ENCODE measurements at regions not wholly inside any gene's neighbourhood (a gene's known extent, or its start where the extent isn't known, plus 50 kb on each side); places are given as distances from the start of the nearest gene placed in this dataset.

GRCh38 chrX:4238916-4239315, 525.5 kb upstream of the PRKX start:
- WGBS, 2 donors: 77 to 80% methylated on average over 3 of the region's 3 CpGs
- no peak for DNase-seq (ENCODE audit: low spot score in 2 of 2)
- intact Hi-C loops (cut with DNase I; ENCODE audit: low total_unique reads): no loop called here
- TF ChIP-seq POLR2A (IDR thresholded peaks at IDR 0.05): no peak
- H3K4me3 ChIP-seq (ENCODE audit: low read depth, poor library complexity, severe bottlenecking): no peak overlapping the region

GRCh38 chrX:4225086-4225485, 511.6 kb upstream of the PRKX start:
- 8 to 14% methylated on average over 2 of the region's 2 CpGs for WGBS, 2 donors
- no peak overlapping the region for H3K4me3 ChIP-seq (ENCODE audit: low read depth, poor library complexity, severe bottlenecking)
- intact Hi-C loops (cut with DNase I; ENCODE audit: low total_unique reads): no loop called here
- DNase-seq (ENCODE audit: low spot score in 2 of 2): no peak
- TF ChIP-seq CTCF (IDR thresholded peaks at IDR 0.05) (no peak), POLR2A (IDR thresholded peaks at IDR 0.05) (no peak)

- WGBS, 2 donors: 37 to 47% methylated on average over 3 of the region's 3 CpGs
- H3K4me3 ChIP-seq (ENCODE audit: low read depth, poor library complexity, severe bottlenecking): no peak overlapping the region
- no peak for DNase-seq (ENCODE audit: low spot score in 2 of 2)
- intact Hi-C loops (cut with DNase I; ENCODE audit: low total_unique reads): no loop called here
- TF ChIP-seq POLR2A (IDR thresholded peaks at IDR 0.05): no peak
- TF ChIP-seq CTCF (IDR thresholded peaks at IDR 0.05): no peak
These were observed 493.5 kb upstream of the PRKX start for GRCh38 chrX:4206941-4207340.

GRCh38 chrX:4197971-4198370, 484.5 kb upstream of the PRKX start:
- intact Hi-C loops (cut with DNase I; ENCODE audit: low total_unique reads): no loop called here
- TF ChIP-seq CTCF (IDR thresholded peaks at IDR 0.05) (no peak), POLR2A (IDR thresholded peaks at IDR 0.05) (no peak)
- DNase-seq (ENCODE audit: low spot score in 2 of 2): no peak
- H3K4me3 ChIP-seq (ENCODE audit: low read depth, poor library complexity, severe bottlenecking): no peak overlapping the region
- WGBS, 2 donors: 86 to 87% methylated on average over 6 of the region's 6 CpGs

GRCh38 chrX:4193500-4194155, 480.2 kb upstream of the PRKX start:
- DNase-seq (ENCODE audit: low spot score in 2 of 2): no peak
- no peak for TF ChIP-seq CTCF (IDR thresholded peaks at IDR 0.05)
- no peak for TF ChIP-seq POLR2A (IDR thresholded peaks at IDR 0.05)
- intact Hi-C loops (cut with DNase I; ENCODE audit: low total_unique reads): no loop called here
- 82 to 88% methylated on average over 6 of the region's 6 CpGs for WGBS, 2 donors
- H3K4me3 ChIP-seq (ENCODE audit: low read depth, poor library complexity, severe bottlenecking): no peak overlapping the region

- no peak for DNase-seq (ENCODE audit: low spot score in 2 of 2)
- intact Hi-C loops (cut with DNase I; ENCODE audit: low total_unique reads): no loop called here
- TF ChIP-seq POLR2A (IDR thresholded peaks at IDR 0.05) (no peak), CTCF (IDR thresholded peaks at IDR 0.05) (no peak)
- 51 to 55% methylated on average over 2 of the region's 2 CpGs for WGBS, 2 donors
- no peak overlapping the region for H3K4me3 ChIP-seq (ENCODE audit: low read depth, poor library complexity, severe bottlenecking)
These were observed 472.9 kb upstream of the PRKX start for GRCh38 chrX:4186331-4186730.

Data from lower leg skin (tissue), 4 donors.